GM12874 (cell line): ENCODE measurements at regions not wholly inside any gene's neighbourhood (a gene's known extent, or its start where the extent isn't known, plus 50 kb on each side); places are given as distances from the start of the nearest gene placed in this dataset.

Source experiments
- CTCF ChIP-seq: IDR thresholded peaks from 2 replicates; pipeline ENCODE4 v1.5.1; 2011; ENCODE audit warnings: low read depth, mild to moderate bottlenecking, control low read depth, low read length, moderate library complexity; ENCODE audit not compliant: insufficient read depth

DNA sequence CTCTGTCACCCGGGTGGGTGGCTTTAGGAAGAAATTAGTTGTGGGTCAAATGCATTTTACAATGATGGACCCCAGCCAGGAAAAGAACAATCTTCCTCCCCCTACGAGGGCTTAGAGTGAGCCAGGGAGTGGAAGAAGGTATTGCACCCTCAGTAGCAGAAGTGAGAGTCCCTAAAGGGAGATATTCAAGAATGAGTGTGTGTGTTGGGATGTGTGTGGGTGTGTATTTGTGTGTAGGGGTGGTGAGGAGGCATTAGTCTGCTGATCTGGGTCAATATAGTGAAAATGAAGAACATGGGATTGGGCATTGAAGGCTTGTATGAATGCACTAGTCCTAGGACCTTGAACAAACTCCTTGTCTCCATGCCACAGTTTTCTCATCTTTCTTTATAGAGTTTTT is 85.2 kb upstream of the RUNX1 start:
- no peak for TF ChIP-seq CTCF

GRCh38 chr21:35128536-35128935 is 79.4 kb upstream of the RUNX1 start:
- TF ChIP-seq CTCF = no peak

GRCh38 chr21:35127851-35128250 is 78.7 kb upstream of the RUNX1 start:
- TF ChIP-seq CTCF = no peak

DNA sequence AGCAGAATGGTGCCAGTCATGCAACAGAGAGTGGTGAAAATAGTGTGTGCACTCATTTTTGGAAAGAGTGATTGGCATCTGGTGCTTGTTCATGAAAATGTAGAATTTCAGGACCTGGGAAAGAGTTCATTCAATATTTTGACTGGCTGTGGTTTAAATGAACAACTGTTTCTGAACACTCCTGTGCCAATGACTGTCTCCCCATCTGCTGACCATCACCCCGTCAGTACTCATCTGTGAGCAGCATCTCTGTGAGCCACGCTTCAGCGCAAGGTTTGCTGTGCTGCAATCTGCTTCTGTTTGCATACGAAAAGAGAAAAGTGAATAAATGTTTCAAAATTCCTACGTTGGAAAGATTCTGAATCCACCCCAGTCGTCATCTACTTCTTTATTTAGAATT is 77.9 kb upstream of the RUNX1 start:
- no peak for TF ChIP-seq CTCF

DNA sequence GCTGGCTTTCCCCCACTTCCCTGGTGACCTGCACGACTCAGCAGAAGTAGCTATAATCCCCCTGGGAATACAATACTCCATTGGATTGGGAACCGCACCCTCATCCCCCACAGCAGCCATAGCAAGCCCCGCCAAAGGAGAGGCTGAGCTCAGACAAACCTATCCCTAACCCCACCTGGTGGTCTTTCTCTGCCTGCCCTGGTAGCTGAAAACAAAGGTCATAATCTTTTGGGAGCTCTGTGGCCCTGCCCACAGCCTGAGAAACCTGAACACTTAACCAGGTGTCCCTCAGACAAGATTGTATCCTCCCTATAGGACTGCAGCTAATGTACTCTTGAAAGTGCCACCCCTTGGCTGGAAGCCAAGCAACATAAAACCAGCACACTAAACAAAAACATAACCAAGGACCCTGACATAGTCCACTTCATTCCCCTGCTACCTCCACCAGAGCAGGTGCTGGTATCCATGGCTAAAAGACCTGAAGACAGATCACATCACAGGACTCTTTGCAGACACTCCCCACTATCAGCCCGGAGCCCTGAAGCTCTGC is 71.6 kb upstream of the RUNX1 start:
- TF ChIP-seq CTCF = no peak

DNA sequence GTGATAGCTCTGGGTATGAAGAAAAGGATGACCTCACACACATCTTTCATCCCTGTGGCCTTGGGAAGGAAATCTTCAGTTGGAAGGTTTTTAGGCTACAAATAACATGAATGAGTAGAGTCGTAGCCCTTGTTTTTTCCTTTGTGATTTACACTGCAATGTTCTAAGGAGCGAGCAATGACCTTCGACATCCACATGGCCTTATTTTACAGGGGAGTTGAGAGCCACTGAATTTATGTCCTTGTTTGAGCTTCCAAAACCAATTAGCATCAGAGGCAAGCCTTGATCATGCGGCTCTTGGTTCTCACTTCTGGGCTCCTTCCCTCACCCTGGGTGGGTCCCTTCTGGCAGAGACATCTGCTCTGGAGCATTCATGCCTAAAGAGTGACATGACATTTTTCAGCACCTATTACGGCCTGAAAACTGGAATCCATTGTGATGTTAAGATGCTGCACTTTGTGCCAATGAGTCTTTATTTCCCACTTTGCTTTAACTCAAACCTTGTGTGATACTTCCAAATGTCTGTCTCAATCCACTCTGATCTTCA is 70.5 kb upstream of the RUNX1 start:
- TF ChIP-seq CTCF = no peak

DNA sequence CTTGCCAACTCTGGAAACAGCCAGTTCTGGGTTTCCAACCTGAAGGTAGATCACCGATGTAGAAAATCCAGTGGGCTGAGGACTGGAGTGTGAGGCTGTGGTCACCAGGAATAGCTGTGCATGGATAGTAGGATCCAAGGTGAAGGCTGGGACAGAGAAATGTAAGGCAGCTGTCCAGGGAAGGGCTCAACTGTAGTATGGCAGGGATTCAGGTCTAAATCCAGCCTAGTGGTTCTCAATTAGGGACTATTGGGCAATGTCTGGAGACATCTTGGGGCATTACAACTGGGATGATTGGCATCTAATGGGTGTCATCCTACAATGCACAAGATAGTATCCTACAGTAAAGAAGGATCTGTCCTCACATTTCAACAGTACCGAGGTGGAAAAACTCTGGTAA is 67.7 kb upstream of the RUNX1 start:
- no peak for TF ChIP-seq CTCF
